ENCODE measurements at regions not wholly inside any gene's neighbourhood (a gene's known extent, or its start where the extent isn't known, plus 50 kb on each side); places are given as distances from the start of the nearest gene placed in this dataset.

DNA sequence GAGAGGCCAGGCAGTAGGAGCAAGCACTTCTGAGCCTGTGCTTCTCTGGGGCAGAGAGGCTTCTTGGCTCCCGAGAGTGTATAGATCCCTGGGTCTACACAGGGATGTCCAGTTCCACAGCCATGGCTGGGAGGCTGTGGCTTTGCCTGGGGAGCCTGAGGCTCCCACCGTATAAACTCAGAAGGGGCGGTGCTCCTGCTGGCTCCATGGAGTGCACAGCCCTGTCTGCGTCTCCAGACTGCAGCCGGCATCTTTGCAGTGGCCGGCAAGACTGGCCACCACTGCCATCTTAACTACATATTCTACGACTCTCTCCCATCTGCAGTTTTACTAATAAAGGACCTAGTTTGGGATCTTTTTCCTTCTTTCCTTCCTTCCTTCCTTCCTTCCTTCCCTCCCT is 1253.8 kb downstream of the C4orf33 start:
- Histone ChIP-seq H3K27ac (ENCODE audit: low read depth in 1 of 2, low read length in 2 of 2) (no peak overlapping the region), H3K4me1 (ENCODE audit: insufficient read depth, low read length) (no peaks in the 10 kb centered on the region), H3K27me3 (ENCODE audit: control insufficient read depth in 1 of 2, insufficient read depth in 2 of 2, low read length in 2 of 2) (no peaks in the 10 kb centered on the region), H3K36me3 (ENCODE audit: insufficient read depth, low read length) (no peaks in the 10 kb centered on the region), H3K9me3 (ENCODE audit: control insufficient read depth in 1 of 2, insufficient read depth in 1 of 2, low read length in 2 of 2) (peaks cover 0 to 14% of the 10 kb centered on the region in 2 experiments), H3K4me3 (ENCODE audit: low read length) (no peak overlapping the region)
- ATAC-seq (ENCODE audit: poor library complexity) (no peak), DNase-seq (no peak)
- CTCF ChIA-PET = no interaction called here
- Mint-ChIP-seq H3K27ac (no peak overlapping the region), H3K27me3 (no peaks in the 10 kb centered on the region), H3K4me1 (ENCODE audit: low read depth) (no peaks in the 10 kb centered on the region), H3K9me3 (no peaks in the 10 kb centered on the region), H3K36me3 (ENCODE audit: low read depth) (no peaks in the 10 kb centered on the region), H3K4me3 (no peak overlapping the region)
- TF ChIP-seq, protein P1, sequence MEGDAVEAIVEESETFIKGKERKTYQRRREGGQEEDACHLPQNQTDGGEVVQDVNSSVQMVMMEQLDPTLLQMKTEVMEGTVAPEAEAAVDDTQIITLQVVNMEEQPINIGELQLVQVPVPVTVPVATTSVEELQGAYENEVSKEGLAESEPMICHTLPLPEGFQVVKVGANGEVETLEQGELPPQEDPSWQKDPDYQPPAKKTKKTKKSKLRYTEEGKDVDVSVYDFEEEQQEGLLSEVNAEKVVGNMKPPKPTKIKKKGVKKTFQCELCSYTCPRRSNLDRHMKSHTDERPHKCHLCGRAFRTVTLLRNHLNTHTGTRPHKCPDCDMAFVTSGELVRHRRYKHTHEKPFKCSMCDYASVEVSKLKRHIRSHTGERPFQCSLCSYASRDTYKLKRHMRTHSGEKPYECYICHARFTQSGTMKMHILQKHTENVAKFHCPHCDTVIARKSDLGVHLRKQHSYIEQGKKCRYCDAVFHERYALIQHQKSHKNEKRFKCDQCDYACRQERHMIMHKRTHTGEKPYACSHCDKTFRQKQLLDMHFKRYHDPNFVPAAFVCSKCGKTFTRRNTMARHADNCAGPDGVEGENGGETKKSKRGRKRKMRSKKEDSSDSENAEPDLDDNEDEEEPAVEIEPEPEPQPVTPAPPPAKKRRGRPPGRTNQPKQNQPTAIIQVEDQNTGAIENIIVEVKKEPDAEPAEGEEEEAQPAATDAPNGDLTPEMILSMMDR (IDR thresholded peaks at IDR 0.05) = no peak
- intact Hi-C loops (cut with DNase I, micrococcal nuclease) = no loop called here
- POLR2A ChIA-PET = no interaction called here

DNA sequence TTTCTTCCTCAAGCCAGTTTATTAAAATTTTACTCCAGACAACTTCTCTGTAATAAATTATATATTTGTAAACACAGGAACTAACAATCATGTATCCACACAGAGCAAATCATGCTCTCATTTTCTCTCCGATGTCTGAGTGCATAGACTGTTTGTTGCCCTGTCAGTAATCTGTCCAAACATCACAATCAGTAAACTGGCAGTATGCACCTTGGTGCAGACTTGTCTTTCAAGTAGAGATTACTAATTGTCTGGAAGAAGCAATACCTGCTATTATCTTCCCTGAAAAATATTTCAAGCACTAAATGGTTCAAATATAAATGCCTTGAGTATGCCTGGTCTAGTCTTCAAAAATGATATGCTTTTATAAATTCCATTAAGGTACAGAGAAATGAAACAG is 1260.9 kb downstream of the C4orf33 start:
- no peak overlapping the region for H3K4me3 ChIP-seq (ENCODE audit: low read length)
- CTCF ChIA-PET = no interaction called here
- H3K4me1 ChIP-seq (ENCODE audit: insufficient read depth, low read length) = no peaks in the 10 kb centered on the region
- no peaks in the 10 kb centered on the region for H3K36me3 ChIP-seq (ENCODE audit: insufficient read depth, low read length)
- POLR2A ChIA-PET = no interaction called here
- Mint-ChIP-seq H3K27ac (no peak overlapping the region), H3K9me3 (no peaks in the 10 kb centered on the region), H3K4me3 (no peak overlapping the region), H3K27me3 (no peaks in the 10 kb centered on the region), H3K36me3 (ENCODE audit: low read depth) (no peaks in the 10 kb centered on the region), H3K4me1 (ENCODE audit: low read depth) (no peaks in the 10 kb centered on the region)
- TF ChIP-seq, protein P1 (IDR thresholded peaks at IDR 0.05) = no peak
- ATAC-seq (ENCODE audit: poor library complexity) (no peak), DNase-seq (no peak)
- no peak overlapping the region for H3K27ac ChIP-seq (ENCODE audit: low read depth in 1 of 2, low read length in 2 of 2)
- intact Hi-C loops (cut with DNase I, micrococcal nuclease) = no loop called here
- no peaks in the 10 kb centered on the region for H3K9me3 ChIP-seq (ENCODE audit: control insufficient read depth in 1 of 2, insufficient read depth in 1 of 2, low read length in 2 of 2)
- no peaks in the 10 kb centered on the region for H3K27me3 ChIP-seq (ENCODE audit: control insufficient read depth in 1 of 2, insufficient read depth in 2 of 2, low read length in 2 of 2)

DNA sequence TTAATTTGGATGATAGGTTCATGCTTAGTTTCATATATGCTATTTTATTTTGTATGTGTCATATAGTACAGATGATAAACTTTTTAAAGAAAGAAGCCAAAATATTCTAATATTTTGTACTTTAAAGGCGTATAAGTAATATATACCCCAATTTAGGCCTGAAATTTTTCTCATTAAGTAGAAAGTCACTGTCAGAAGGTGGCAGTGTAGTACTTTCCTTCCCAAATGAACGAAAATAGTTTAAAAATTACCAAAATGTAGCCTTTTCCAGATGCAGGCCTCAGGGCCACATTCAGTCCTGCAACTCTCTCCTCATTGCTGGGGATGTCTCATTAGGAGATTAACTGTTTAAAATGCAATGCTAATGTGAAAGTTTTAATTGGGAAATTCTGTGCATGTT is 1263.6 kb downstream of the C4orf33 start:
- Mint-ChIP-seq H3K27ac (no peak overlapping the region), H3K9me3 (no peaks in the 10 kb centered on the region), H3K4me1 (ENCODE audit: low read depth) (no peaks in the 10 kb centered on the region), H3K36me3 (ENCODE audit: low read depth) (no peaks in the 10 kb centered on the region), H3K27me3 (no peaks in the 10 kb centered on the region), H3K4me3 (no peak overlapping the region)
- no peaks in the 10 kb centered on the region for H3K9me3 ChIP-seq (ENCODE audit: control insufficient read depth in 1 of 2, insufficient read depth in 1 of 2, low read length in 2 of 2)
- TF ChIP-seq, protein P1 (IDR thresholded peaks at IDR 0.05) = no peak
- no peaks in the 10 kb centered on the region for H3K4me1 ChIP-seq (ENCODE audit: insufficient read depth, low read length)
- H3K27ac ChIP-seq (ENCODE audit: low read depth in 1 of 2, low read length in 2 of 2) = no peak overlapping the region
- intact Hi-C loops (cut with DNase I, micrococcal nuclease) = no loop called here
- CTCF ChIA-PET = no interaction called here
- no peak overlapping the region for H3K4me3 ChIP-seq (ENCODE audit: low read length)
- H3K27me3 ChIP-seq (ENCODE audit: control insufficient read depth in 1 of 2, insufficient read depth in 2 of 2, low read length in 2 of 2) = no peaks in the 10 kb centered on the region
- DNase-seq = no peak
- ATAC-seq (ENCODE audit: poor library complexity) = no peak
- no peaks in the 10 kb centered on the region for H3K36me3 ChIP-seq (ENCODE audit: insufficient read depth, low read length)
- POLR2A ChIA-PET = no interaction called here

All from CD4-positive, alpha-beta T cell (primary cell).